Type B pancreatic cell (in vitro differentiated cells): ENCODE measurements at regions not wholly inside any gene's neighbourhood (a gene's known extent, or its start where the extent isn't known, plus 50 kb on each side); places are given as distances from the start of the nearest gene placed in this dataset.

Experiments used
- DNase-seq: peaks from one replicate; pipeline ENCODE4 v3.0.0; 2021; ENCODE audit warnings: mixed read lengths; ENCODE audit not compliant: unreplicated experiment; ENCODE audit errors: extremely low spot score
- H3K27ac Mint-ChIP-seq: 2 replicates; pipeline ENCODE4 v1.8.0; 2021; ENCODE audit warnings: mild to moderate bottlenecking, mixed read lengths
- H3K27me3 Mint-ChIP-seq: 2 replicates; pipeline ENCODE4 v1.8.0; 2021; ENCODE audit warnings: mixed read lengths
- H3K36me3 Mint-ChIP-seq: 2 replicates; pipeline ENCODE4 v1.8.0; 2021; ENCODE audit warnings: mixed read lengths
- H3K4me1 Mint-ChIP-seq: one replicate; pipeline ENCODE4 v1.8.0; 2021; ENCODE audit warnings: mixed read lengths; ENCODE audit not compliant: unreplicated experiment
- H3K4me3 Mint-ChIP-seq: 2 replicates; pipeline ENCODE4 v1.8.0; 2021; ENCODE audit warnings: mild to moderate bottlenecking, mixed read lengths
- H3K9me3 Mint-ChIP-seq: 2 replicates; pipeline ENCODE4 v1.8.0; 2021; ENCODE audit warnings: mixed read lengths
- TF ChIP-seq, protein P1 (sequence below): fragments of 200-600 bp; sonication (generic); conservative IDR thresholded peaks from 2 replicates; pipeline ENCODE4 v1.5.0; 2021; ENCODE audit warnings: antibody characterized with exemption, mild to moderate bottlenecking

DNA sequence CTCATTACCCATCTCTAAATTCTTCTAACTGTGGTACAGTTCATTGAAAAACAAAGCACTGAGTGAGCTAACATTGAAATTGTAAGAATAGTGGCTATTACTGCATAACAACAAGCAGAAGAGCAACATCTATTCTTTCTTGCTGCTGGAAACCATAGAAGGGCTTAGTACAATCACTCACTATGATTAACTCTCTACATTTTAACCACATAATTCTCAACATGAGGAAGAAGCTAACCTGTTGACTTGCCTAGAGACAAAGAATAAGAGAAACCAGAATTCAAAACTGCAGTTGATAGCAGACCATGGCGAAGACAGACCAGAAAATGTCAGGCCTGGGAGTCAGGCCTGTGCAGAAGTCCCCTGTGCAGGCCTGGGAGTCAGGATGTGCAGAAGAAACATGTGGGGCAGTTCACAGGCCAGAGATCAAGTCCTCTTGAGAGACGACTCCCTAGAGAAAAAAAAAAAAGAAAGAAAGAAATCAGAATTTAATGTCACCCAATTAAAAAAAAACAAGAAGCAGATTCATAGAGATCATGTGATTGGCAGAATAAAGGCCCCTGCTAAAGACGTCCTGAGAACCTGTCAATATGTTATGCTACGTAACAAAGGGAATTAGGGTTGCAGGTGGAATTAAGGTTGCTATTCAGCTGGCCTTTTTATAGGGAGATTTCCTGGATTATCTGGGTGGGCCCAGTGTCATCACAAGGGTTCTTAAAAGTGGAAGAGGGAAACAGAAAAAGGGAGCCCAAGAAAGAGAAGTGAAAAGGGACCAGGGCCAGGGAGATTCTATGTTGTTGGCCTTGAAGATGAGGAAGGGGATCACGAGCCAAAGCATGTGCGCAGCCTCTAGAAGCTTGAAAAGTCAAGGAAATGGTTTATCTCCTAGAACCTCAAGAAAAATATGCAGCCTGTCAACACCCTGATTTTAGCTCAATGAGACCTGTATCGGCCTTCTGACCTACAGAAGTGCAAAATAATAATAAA is 94.9 kb downstream of the MRPL39 start:
- H3K36me3 Mint-ChIP-seq, result no peaks in the 10 kb centered on the region
- no peaks in the 10 kb centered on the region for H3K4me1 Mint-ChIP-seq
- TF ChIP-seq, protein P1, sequence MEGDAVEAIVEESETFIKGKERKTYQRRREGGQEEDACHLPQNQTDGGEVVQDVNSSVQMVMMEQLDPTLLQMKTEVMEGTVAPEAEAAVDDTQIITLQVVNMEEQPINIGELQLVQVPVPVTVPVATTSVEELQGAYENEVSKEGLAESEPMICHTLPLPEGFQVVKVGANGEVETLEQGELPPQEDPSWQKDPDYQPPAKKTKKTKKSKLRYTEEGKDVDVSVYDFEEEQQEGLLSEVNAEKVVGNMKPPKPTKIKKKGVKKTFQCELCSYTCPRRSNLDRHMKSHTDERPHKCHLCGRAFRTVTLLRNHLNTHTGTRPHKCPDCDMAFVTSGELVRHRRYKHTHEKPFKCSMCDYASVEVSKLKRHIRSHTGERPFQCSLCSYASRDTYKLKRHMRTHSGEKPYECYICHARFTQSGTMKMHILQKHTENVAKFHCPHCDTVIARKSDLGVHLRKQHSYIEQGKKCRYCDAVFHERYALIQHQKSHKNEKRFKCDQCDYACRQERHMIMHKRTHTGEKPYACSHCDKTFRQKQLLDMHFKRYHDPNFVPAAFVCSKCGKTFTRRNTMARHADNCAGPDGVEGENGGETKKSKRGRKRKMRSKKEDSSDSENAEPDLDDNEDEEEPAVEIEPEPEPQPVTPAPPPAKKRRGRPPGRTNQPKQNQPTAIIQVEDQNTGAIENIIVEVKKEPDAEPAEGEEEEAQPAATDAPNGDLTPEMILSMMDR, result no peak
- H3K4me3 Mint-ChIP-seq, result no peak overlapping the region
- H3K27me3 Mint-ChIP-seq, result no peaks in the 10 kb centered on the region
- DNase-seq, result no peak
- H3K9me3 Mint-ChIP-seq, result no peaks in the 10 kb centered on the region
- H3K27ac Mint-ChIP-seq, result no peak overlapping the region

DNA sequence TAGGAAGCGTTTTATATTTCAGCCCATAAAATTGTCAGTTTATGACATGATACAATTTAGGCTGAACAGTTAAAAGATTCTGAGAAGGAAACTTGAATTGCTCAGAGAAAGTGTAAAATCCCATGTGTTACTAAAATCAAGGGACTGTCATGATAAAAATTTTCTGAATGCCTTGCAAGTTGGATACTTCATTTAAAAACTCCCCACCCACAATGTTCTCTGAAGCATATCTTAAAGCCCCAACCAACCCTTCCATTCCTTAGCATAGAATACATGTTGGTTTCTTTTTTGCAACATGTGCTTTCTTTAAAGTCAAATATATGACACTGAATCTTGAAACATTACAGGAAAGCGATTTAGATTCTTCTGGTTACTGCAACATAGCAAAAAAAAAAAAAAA is 97.4 kb downstream of the MRPL39 start:
- Mint-ChIP-seq H3K9me3 (no peaks in the 10 kb centered on the region), H3K36me3 (no peaks in the 10 kb centered on the region), H3K4me3 (no peak overlapping the region), H3K27me3 (no peaks in the 10 kb centered on the region), H3K27ac (no peak overlapping the region), H3K4me1 (no peaks in the 10 kb centered on the region)
- TF ChIP-seq, protein P1, result no peak
- DNase-seq, result no peak

GRCh38 chr21:25508364-25508763 is 98.9 kb downstream of the MRPL39 start:
- Mint-ChIP-seq H3K27me3 (no peaks in the 10 kb centered on the region), H3K4me1 (no peaks in the 10 kb centered on the region), H3K4me3 (no peak overlapping the region), H3K27ac (no peak overlapping the region), H3K36me3 (no peaks in the 10 kb centered on the region), H3K9me3 (no peaks in the 10 kb centered on the region)
- DNase-seq, result no peak
- TF ChIP-seq, protein P1, result no peak

DNA sequence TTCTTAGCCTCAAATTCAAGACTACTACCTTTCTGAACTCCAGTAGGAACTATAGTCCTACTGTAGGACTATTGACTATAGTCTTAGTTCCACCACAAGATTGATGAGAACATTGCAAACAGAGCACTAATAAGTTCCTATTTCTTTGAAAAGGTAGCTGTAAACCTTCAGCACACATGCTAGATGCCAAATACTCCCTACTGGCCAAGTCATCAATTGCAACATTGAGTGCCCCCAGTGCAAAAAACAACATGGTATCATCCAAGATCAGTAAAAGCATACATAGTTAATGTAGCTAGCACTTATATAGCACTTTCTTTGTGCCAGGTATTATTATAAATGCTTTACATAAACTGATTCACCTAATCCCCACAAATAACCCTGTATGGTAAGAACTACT is 99.8 kb downstream of the MRPL39 start:
- Mint-ChIP-seq H3K4me3 (no peak overlapping the region), H3K9me3 (no peaks in the 10 kb centered on the region), H3K27ac (no peak overlapping the region), H3K27me3 (no peaks in the 10 kb centered on the region), H3K4me1 (no peaks in the 10 kb centered on the region), H3K36me3 (no peaks in the 10 kb centered on the region)
- DNase-seq, result no peak
- TF ChIP-seq, protein P1, result no peak

DNA sequence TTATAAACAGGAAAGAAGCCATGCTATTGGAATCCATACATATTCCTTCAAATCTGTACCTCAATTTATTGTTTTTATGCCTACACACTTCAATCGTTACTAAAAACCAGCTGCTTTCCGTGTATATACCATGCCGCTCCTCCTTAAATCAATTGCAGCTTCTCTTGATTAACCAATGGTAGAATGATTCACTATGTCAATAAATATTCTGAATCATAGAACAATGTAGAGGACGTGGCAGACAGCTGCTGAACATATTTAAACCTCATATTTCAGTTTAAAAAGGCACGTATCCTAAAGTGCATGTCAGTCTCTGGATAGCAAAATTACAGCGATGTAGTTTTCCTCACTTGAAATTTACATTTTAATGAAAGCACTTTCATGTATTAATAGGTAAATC is 100.4 kb downstream of the MRPL39 start:
- TF ChIP-seq, protein P1, result no peak
- H3K4me1 Mint-ChIP-seq, result no peaks in the 10 kb centered on the region
- H3K27me3 Mint-ChIP-seq, result no peaks in the 10 kb centered on the region
- DNase-seq, result no peak
- H3K4me3 Mint-ChIP-seq, result no peak overlapping the region
- no peak overlapping the region for H3K27ac Mint-ChIP-seq
- no peaks in the 10 kb centered on the region for H3K36me3 Mint-ChIP-seq
- H3K9me3 Mint-ChIP-seq, result no peaks in the 10 kb centered on the region
